ENCODE measurements at regions not wholly inside any gene's neighbourhood (a gene's known extent, or its start where the extent isn't known, plus 50 kb on each side); places are given as distances from the start of the nearest gene placed in this dataset.
A peak's percentile ranks its signal among the peaks of the same experiment; 100 is the strongest.

DNA sequence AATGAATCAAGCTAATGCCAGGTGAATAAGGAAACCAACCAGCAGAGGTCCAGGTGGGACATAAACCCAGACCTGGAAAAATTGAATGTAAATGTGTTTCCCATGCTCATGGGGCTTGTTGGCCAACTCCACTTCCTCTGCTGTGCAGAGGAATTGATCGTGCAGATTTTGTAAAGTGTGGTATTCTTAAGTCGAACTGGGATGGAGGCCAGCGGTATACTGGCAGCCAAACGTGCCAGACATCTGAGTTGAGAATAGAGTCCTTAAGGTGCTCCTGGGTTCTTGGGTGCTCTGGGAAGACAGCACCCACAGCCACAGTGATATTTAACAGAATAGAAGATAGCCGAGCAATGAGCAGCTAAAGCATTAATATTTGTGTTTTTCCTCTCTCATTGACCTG, 146.5 kb upstream of the LGALSL start:
- H3K4me1 ChIP-seq: peaks cover 16% of the 10 kb centered on the region
- no peak for DNase-seq (ENCODE audit: extremely low spot score in 2 of 2)
- no peaks in the 10 kb centered on the region for H3K27me3 ChIP-seq
- no peak for TF ChIP-seq POLR2AphosphoS5 (IDR thresholded peaks at IDR 0.05; ENCODE audit: insufficient read depth in 1 of 2, low read depth in 1 of 2)
- TF ChIP-seq, protein P1, sequence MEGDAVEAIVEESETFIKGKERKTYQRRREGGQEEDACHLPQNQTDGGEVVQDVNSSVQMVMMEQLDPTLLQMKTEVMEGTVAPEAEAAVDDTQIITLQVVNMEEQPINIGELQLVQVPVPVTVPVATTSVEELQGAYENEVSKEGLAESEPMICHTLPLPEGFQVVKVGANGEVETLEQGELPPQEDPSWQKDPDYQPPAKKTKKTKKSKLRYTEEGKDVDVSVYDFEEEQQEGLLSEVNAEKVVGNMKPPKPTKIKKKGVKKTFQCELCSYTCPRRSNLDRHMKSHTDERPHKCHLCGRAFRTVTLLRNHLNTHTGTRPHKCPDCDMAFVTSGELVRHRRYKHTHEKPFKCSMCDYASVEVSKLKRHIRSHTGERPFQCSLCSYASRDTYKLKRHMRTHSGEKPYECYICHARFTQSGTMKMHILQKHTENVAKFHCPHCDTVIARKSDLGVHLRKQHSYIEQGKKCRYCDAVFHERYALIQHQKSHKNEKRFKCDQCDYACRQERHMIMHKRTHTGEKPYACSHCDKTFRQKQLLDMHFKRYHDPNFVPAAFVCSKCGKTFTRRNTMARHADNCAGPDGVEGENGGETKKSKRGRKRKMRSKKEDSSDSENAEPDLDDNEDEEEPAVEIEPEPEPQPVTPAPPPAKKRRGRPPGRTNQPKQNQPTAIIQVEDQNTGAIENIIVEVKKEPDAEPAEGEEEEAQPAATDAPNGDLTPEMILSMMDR (IDR thresholded peaks at IDR 0.05): no peak
- TF ChIP-seq POLR2A (IDR thresholded peaks at IDR 0.05): no peak
- H3K36me3 ChIP-seq: no peaks in the 10 kb centered on the region
- no peaks in the 10 kb centered on the region for H3K9me3 ChIP-seq
- intact Hi-C loops (cut with DNase I): no loop called here
- no peak overlapping the region for H3K27ac ChIP-seq
- H3K4me3 ChIP-seq: no peak overlapping the region

- intact Hi-C loops (cut with DNase I): no loop called here
- Histone ChIP-seq H3K36me3 (no peaks in the 10 kb centered on the region), H3K4me3 (peak overlapping the region in 1 of 2 donors; percentile 1), H3K27ac (peak overlapping the region; percentile 77), H3K27me3 (no peaks in the 10 kb centered on the region), H3K4me1 (peaks cover 27% of the 10 kb centered on the region), H3K9me3 (no peaks in the 10 kb centered on the region)
- TF ChIP-seq, protein P1 (IDR thresholded peaks at IDR 0.05): no peak
- TF ChIP-seq POLR2AphosphoS5 (IDR thresholded peaks at IDR 0.05; ENCODE audit: insufficient read depth in 1 of 2, low read depth in 1 of 2) (no peak), POLR2A (IDR thresholded peaks at IDR 0.05) (no peak)
- DNase-seq (ENCODE audit: extremely low spot score in 2 of 2): no peak
Observed at GRCh38 chr2:64311191-64311910, 142.6 kb upstream of the LGALSL start.

DNA sequence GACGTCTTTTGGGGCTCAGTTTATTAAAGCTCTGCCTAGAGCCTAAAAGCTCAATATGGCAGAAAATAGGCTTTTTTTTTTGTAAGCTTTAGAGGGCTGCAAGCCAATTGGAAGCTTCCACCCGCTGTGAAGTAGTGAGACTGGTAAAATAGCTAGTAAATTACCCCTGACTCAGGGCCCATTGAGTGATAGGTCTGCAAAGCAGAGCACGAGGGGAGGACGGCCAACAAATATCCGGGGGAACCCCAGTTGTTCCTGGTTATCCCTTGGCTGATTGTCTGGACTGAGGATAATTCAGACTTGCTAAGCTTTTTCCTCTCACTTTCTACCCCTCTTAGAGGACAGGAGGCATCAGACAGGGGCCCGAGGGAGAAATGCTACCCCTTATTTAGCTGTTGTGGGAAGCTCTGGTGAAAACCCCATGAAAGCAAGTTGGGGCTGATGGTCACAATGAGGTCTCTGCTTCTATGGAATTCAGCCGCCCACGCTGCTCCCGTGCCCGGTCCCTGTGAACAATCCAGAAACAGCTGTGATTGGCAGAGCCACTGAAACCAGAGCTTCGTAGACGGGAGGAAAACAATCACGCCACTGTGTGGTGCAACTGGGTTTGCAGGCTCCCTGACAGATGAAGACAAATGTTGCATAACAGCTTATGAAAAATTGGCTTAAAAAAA, 141.9 kb upstream of the LGALSL start:
- no peaks in the 10 kb centered on the region for H3K9me3 ChIP-seq
- DNase-seq (ENCODE audit: extremely low spot score in 2 of 2): no peak
- peak overlapping the region; percentile 1 for H3K4me3 ChIP-seq
- TF ChIP-seq, protein P1 (IDR thresholded peaks at IDR 0.05): peak in 1 of 3 experiments; percentile 65
- TF ChIP-seq POLR2A (IDR thresholded peaks at IDR 0.05) (no peak), POLR2AphosphoS5 (IDR thresholded peaks at IDR 0.05; ENCODE audit: insufficient read depth in 1 of 2, low read depth in 1 of 2) (peak; percentile 33 to 92)
- H3K36me3 ChIP-seq: no peaks in the 10 kb centered on the region
- H3K27me3 ChIP-seq: no peaks in the 10 kb centered on the region
- peaks cover 27% of the 10 kb centered on the region for H3K4me1 ChIP-seq
- intact Hi-C loops (cut with DNase I): no loop called here
- H3K27ac ChIP-seq: peak overlapping the region; percentile 77

DNA sequence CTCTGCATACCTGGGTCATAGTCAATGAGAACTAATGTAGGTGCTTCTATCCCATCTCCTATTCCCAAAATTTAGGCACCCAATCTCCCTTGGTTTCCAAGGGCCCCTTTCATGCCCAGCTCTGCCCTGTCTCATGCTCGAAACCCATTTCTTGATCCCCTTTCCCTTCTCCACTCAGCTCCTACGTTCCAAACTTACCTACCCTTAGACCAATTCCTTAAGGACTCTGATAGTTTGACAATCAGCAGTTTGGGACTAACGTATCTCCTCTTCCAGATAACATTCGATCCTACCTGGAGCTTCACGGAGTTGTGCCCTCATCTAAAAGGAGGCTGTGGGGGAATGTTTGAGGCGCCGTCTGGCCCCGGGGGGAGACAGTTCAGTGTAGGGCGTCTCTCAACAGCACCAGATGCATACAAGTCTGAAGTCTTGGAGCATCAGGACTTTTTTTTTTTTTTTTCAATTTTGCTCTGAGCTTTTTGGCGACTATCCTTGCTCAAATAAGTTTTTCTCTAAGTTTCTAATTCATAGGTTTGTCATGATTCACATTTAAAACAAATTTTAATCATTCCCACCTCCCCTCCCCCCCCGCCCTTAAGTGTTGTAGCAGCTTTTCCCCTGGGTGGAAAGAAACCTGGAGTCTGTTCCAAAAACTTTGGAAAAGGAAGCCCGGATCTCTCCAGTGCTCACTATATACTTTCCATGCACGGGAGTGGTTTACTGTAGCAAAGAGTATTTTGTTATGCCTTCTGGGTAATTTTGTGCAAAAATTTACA, 141.2 kb upstream of the LGALSL start:
- peaks cover 27% of the 10 kb centered on the region for H3K4me1 ChIP-seq
- no peaks in the 10 kb centered on the region for H3K27me3 ChIP-seq
- intact Hi-C loops (cut with DNase I): no loop called here
- no peaks in the 10 kb centered on the region for H3K9me3 ChIP-seq
- H3K36me3 ChIP-seq: no peaks in the 10 kb centered on the region
- no peak overlapping the region for H3K4me3 ChIP-seq
- DNase-seq (ENCODE audit: extremely low spot score in 2 of 2): no peak
- H3K27ac ChIP-seq: peak overlapping the region; percentile 77
- TF ChIP-seq, protein P1 (IDR thresholded peaks at IDR 0.05): no peak
- TF ChIP-seq POLR2A (IDR thresholded peaks at IDR 0.05): no peak
- TF ChIP-seq POLR2AphosphoS5 (IDR thresholded peaks at IDR 0.05; ENCODE audit: insufficient read depth in 1 of 2, low read depth in 1 of 2): no peak
